Astrocyte (in vitro differentiated cells and primary cell): ENCODE measurements at regions not wholly inside any gene's neighbourhood (a gene's known extent, or its start where the extent isn't known, plus 50 kb on each side); places are given as distances from the start of the nearest gene placed in this dataset.

Experiments
- DNase-seq: peaks from one replicate; pipeline ENCODE4 v3.0.0-alpha.2; 2010; ENCODE audit warnings: low read depth
- FAIRE-seq: peaks from 2 replicates; lab custom pipeline; 2011; peaks lifted over from hg19 to GRCh38; lab: Jason Lieb, UNC
- H2AFZ ChIP-seq: 2 replicates; pipeline ENCODE4 v1.6.0; 2012; ENCODE audit warnings: low read depth, low read length, inconsistent platforms
- H3K27ac ChIP-seq: 2 replicates; pipeline ENCODE4 v1.5.1; 2011; ENCODE audit warnings: low read depth, low read length, inconsistent platforms
- H3K27me3 ChIP-seq: 2 replicates; pipeline ENCODE4 v1.6.0; 2011; ENCODE audit warnings: low read length, inconsistent platforms; ENCODE audit not compliant: insufficient read depth
- H3K36me3 ChIP-seq: 2 replicates; pipeline ENCODE4 v1.5.1; 2011; ENCODE audit warnings: low read length, inconsistent platforms; ENCODE audit not compliant: insufficient read depth
- H3K4me1 ChIP-seq: 2 replicates; pipeline ENCODE4 v1.5.1; 2011; ENCODE audit warnings: low read length, inconsistent platforms; ENCODE audit not compliant: insufficient read depth
- H3K4me2 ChIP-seq: 2 replicates; pipeline ENCODE4 v1.6.0; 2012; ENCODE audit warnings: low read length, inconsistent platforms
- H3K4me3 ChIP-seq: 2 replicates; pipeline ENCODE4 v1.5.1; 2011; ENCODE audit warnings: low read depth, mild to moderate bottlenecking, low read length, inconsistent platforms; ENCODE audit not compliant: insufficient read depth
- H3K79me2 ChIP-seq: 2 replicates; pipeline ENCODE4 v1.6.0; 2012; ENCODE audit warnings: mild to moderate bottlenecking, low read length, inconsistent platforms; ENCODE audit not compliant: insufficient read depth
- H3K9ac ChIP-seq: 2 replicates; pipeline ENCODE4 v1.6.0; 2012; ENCODE audit warnings: mild to moderate bottlenecking, low read length, inconsistent platforms
- H3K9me3 ChIP-seq: 2 replicates; pipeline ENCODE4 v1.5.1; 2012; ENCODE audit warnings: low read depth, mild to moderate bottlenecking, low read length, inconsistent platforms; ENCODE audit not compliant: insufficient read depth
- H4K20me1 ChIP-seq: 2 replicates; pipeline ENCODE4 v1.6.0; 2012; ENCODE audit warnings: low read length, inconsistent platforms; ENCODE audit not compliant: insufficient read depth
- H3K27ac Mint-ChIP-seq: one replicate; pipeline ENCODE4 v1.8.0; 2021; ENCODE audit warnings: mild to moderate bottlenecking, mixed read lengths; ENCODE audit not compliant: unreplicated experiment
- H3K27me3 Mint-ChIP-seq: one replicate; pipeline ENCODE4 v1.8.0; 2021; ENCODE audit warnings: low read depth, mixed read lengths; ENCODE audit not compliant: unreplicated experiment
- H3K36me3 Mint-ChIP-seq: one replicate; pipeline ENCODE4 v1.8.0; 2021; ENCODE audit warnings: low read depth, mixed read lengths; ENCODE audit not compliant: unreplicated experiment
- H3K4me1 Mint-ChIP-seq: one replicate; pipeline ENCODE4 v1.8.0; 2021; ENCODE audit warnings: low read depth, mixed read lengths; ENCODE audit not compliant: unreplicated experiment
- H3K4me3 Mint-ChIP-seq: one replicate; pipeline ENCODE4 v1.8.0; 2021; ENCODE audit warnings: mild to moderate bottlenecking, moderate library complexity, mixed read lengths; ENCODE audit not compliant: unreplicated experiment
- H3K9me3 Mint-ChIP-seq: one replicate; pipeline ENCODE4 v1.8.0; 2021; ENCODE audit warnings: mild to moderate bottlenecking, mixed read lengths; ENCODE audit not compliant: unreplicated experiment
- CTCF ChIP-seq: IDR thresholded peaks from 2 replicates; pipeline ENCODE4 v1.5.1; 2011; ENCODE audit warnings: low read depth, mild to moderate bottlenecking, inconsistent platforms, low read length, moderate library complexity; ENCODE audit not compliant: insufficient read depth
- EZH2 ChIP-seq: IDR thresholded peaks from 2 replicates; pipeline ENCODE4 v1.6.1; 2012; ENCODE audit warnings: mild to moderate bottlenecking, low read length, inconsistent platforms; ENCODE audit not compliant: insufficient read depth

GRCh38 chr6:106894978-106895702, 79.4 kb downstream of the CD24 start:
- H3K27ac ChIP-seq = no peak overlapping the region
- no peaks in the 10 kb centered on the region for H3K9me3 ChIP-seq

DNA sequence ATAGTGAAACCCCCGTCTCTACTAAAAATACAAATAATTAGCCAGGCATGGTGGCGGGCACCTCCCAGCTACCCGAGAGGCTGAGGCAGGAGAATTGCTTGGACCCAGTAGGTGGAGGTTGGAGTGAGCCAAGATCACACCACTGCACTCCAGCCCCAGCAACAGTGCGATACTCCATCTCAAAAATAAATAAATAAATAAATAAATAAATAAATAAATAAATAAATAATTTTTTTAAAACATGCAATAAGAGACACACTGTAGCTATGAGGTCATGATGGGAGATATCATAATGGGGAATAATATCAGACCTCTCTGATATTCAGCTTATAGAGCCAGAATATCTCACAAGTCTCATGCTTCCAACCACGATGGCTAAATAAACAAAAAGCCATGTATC, 82.3 kb downstream of the CD24 start:
- H2AFZ ChIP-seq = no peak overlapping the region
- no peaks in the 10 kb centered on the region for H3K79me2 ChIP-seq
- no peaks in the 10 kb centered on the region for H3K36me3 Mint-ChIP-seq
- peaks cover 2% of the 10 kb centered on the region for H3K9me3 Mint-ChIP-seq
- H3K27me3 Mint-ChIP-seq = no peaks in the 10 kb centered on the region
- H3K4me3 Mint-ChIP-seq = no peak overlapping the region
- H3K4me1 ChIP-seq = peaks cover 8% of the 10 kb centered on the region
- DNase-seq = no peak
- peaks cover 5% of the 10 kb centered on the region for H3K4me1 Mint-ChIP-seq
- FAIRE-seq = no peak
- no peaks in the 10 kb centered on the region for H3K9me3 ChIP-seq
- TF ChIP-seq CTCF (no peak), EZH2 (no peak)
- H4K20me1 ChIP-seq = no peaks in the 10 kb centered on the region
- H3K36me3 ChIP-seq = no peaks in the 10 kb centered on the region
- no peak overlapping the region for H3K9ac ChIP-seq
- no peak overlapping the region for H3K4me2 ChIP-seq
- no peak overlapping the region for H3K27ac ChIP-seq
- no peak overlapping the region for H3K27ac Mint-ChIP-seq
- H3K27me3 ChIP-seq = no peaks in the 10 kb centered on the region
- H3K4me3 ChIP-seq = no peak overlapping the region

More at GRCh38 chr6:106894978-106895702, 79.4 kb downstream of the CD24 start:
- H3K36me3 ChIP-seq = no peaks in the 10 kb centered on the region
- FAIRE-seq (no peak), DNase-seq (peak; percentile 9)
- no peak overlapping the region for H3K9ac ChIP-seq
- H3K79me2 ChIP-seq = no peaks in the 10 kb centered on the region
- no peaks in the 10 kb centered on the region for H3K4me1 Mint-ChIP-seq
- peaks cover 5% of the 10 kb centered on the region for H3K9me3 Mint-ChIP-seq
- H2AFZ ChIP-seq = no peak overlapping the region
- H4K20me1 ChIP-seq = no peaks in the 10 kb centered on the region
- H3K27ac Mint-ChIP-seq = no peak overlapping the region
- H3K4me3 Mint-ChIP-seq = no peak overlapping the region
- no peaks in the 10 kb centered on the region for H3K27me3 ChIP-seq
- H3K4me3 ChIP-seq = no peak overlapping the region
- no peak overlapping the region for H3K4me2 ChIP-seq
- H3K27me3 Mint-ChIP-seq = no peaks in the 10 kb centered on the region
- no peaks in the 10 kb centered on the region for H3K4me1 ChIP-seq
- TF ChIP-seq CTCF (no peak), EZH2 (no peak)
- no peaks in the 10 kb centered on the region for H3K36me3 Mint-ChIP-seq

DNA sequence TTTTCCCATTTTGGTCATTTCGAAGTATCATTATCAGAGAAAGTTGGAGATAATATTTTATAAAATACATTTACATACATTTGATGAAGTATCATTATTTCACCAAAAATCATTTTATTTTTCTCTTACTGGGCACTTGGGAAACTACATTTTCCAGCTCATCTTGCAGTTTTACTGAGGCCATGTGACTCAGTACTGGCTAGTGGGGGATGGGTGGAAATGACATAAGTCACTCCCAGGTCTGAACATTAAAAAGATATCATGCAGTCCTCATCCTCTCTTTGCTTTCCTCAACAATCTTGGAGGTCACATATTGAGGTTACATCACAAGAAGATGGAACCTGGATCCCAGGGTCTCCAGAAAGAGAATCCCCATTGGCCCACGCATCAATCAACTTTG, 84.1 kb downstream of the CD24 start:
- FAIRE-seq = no peak
- peaks cover 8% of the 10 kb centered on the region for H3K4me1 ChIP-seq
- H3K9me3 ChIP-seq = no peaks in the 10 kb centered on the region
- H3K9ac ChIP-seq = no peak overlapping the region
- H3K27ac Mint-ChIP-seq = no peak overlapping the region
- no peaks in the 10 kb centered on the region for H3K36me3 Mint-ChIP-seq
- no peak for DNase-seq
- peaks cover 5% of the 10 kb centered on the region for H3K4me1 Mint-ChIP-seq
- H3K9me3 Mint-ChIP-seq = peaks cover 2% of the 10 kb centered on the region
- no peaks in the 10 kb centered on the region for H3K36me3 ChIP-seq
- no peaks in the 10 kb centered on the region for H3K27me3 ChIP-seq
- TF ChIP-seq CTCF (no peak), EZH2 (no peak)
- no peaks in the 10 kb centered on the region for H3K27me3 Mint-ChIP-seq
- H3K4me3 ChIP-seq = no peak overlapping the region
- no peak overlapping the region for H3K4me3 Mint-ChIP-seq
- H2AFZ ChIP-seq = no peak overlapping the region
- no peaks in the 10 kb centered on the region for H3K79me2 ChIP-seq
- H4K20me1 ChIP-seq = no peaks in the 10 kb centered on the region
- H3K27ac ChIP-seq = no peak overlapping the region
- H3K4me2 ChIP-seq = no peak overlapping the region
